GM21528 (cell line): ENCODE measurements at regions not wholly inside any gene's neighbourhood (a gene's known extent, or its start where the extent isn't known, plus 50 kb on each side); places are given as distances from the start of the nearest gene placed in this dataset.
"Not testable (repeated sequence)": the region's sequence is repeated elsewhere in the genome, so short reads cannot be mapped to it uniquely, and the experiment has no call there.

Experiments used
- ATAC-seq: cut with Tn5 transposase; IDR thresholded peaks from one replicate; pipeline ENCODE4 v1.9.1; 2021; ENCODE audit warnings: mild to moderate bottlenecking, moderate library complexity; ENCODE audit not compliant: unreplicated experiment, low FRiP score

- ATAC-seq: no peak
Measured at GRCh38 chr4:189202182-189202868, 738.3 kb upstream of the FRG1 start.

DNA sequence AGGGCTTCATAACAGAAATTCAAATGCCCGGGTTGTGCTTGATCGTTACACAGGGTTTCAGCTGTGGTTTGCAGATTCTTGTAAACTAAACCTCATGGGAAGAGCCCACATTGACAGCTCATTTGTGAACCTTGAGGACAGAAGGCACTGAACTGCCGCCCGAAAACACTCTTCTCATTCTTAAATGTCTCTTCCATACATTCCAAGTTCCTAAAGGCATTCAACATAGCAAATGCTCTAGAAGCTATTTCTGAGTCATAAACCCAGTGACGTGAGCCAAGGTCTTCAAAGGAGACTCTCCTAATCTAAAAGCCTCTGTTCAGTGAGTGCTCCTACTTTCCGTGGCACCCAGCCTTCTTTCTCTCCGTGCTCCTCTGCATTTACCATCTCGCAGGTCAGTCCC lies 737.8 kb upstream of the FRG1 start:
- no peak for ATAC-seq

DNA sequence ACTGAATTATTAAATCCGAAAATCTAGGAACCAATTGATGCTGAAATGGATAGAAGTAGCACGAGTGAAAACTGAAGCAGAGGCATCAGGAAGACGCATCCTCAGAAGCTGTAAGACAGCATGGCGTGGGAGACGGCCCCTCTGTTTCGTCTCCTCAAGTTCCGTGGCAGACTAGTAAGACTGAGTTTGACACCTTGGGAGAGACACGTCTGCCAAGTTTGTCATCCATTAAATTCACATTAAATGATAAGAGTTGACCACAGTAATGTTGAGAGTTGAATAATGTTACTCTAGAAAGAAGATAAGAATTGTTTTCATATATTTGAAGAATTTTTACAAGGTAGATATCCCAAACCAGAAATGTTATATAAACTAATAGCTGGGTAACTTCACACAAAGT lies 736.1 kb upstream of the FRG1 start:
- ATAC-seq: no peak

- no peak for ATAC-seq
Measured at GRCh38 chr4:189206953-189207352, 733.7 kb upstream of the FRG1 start.

GRCh38 chr4:189207872-189208271 lies 732.8 kb upstream of the FRG1 start:
- ATAC-seq: no peak

DNA sequence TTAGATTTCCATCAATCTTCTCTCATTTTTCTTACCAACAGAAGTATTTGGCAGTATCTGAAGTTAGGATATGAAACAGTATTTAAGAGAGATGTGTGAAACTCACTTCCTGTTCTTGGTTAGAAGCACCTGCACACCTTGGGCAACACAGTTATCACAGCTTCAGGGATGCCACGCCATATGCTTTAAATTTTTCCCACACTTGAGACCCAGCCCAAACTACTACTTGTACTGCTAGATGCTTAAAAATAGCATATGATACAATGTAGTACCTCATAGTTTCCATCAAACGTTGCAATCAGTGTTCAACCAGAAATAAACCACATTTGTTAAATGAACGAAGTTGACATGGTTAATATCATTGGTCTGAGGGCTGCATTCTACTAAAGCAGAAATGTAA lies 725.1 kb upstream of the FRG1 start:
- no peak for ATAC-seq

- no peak for ATAC-seq
Measured at GRCh38 chr4:189221691-189222090, 719.0 kb upstream of the FRG1 start.

DNA sequence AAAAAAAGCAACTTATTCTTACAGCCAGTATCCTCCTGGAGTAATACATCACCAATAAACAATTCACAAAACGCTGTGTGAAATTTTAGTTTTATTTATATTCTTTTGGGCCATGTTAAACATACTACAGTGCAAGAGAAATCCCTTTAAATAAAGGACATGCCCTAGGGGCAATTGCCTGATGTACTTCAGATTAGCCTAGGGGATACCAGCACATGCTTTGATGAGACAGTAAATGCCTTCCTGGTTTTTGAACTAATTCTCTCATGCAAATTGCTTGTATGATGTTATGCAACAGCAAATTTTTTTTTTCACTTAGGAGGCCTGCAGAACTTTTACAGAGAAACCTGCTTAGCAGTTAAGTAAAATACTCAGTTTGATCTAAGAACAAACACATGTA lies 711.9 kb upstream of the FRG1 start:
- ATAC-seq: no peak

GRCh38 chr4:189232274-189232673 lies 708.4 kb upstream of the FRG1 start:
- ATAC-seq: no peak

GRCh38 chr4:189233754-189234153 lies 706.9 kb upstream of the FRG1 start:
- ATAC-seq: not testable (repeated sequence)

GRCh38 chr4:189234948-189235347 lies 705.7 kb upstream of the FRG1 start:
- not testable (repeated sequence) for ATAC-seq

- no peak for ATAC-seq
Measured at GRCh38 chr4:189235599-189235998, 705.1 kb upstream of the FRG1 start.

- ATAC-seq: not testable (repeated sequence)
Measured at GRCh38 chr4:189236321-189236720, 704.4 kb upstream of the FRG1 start.

DNA sequence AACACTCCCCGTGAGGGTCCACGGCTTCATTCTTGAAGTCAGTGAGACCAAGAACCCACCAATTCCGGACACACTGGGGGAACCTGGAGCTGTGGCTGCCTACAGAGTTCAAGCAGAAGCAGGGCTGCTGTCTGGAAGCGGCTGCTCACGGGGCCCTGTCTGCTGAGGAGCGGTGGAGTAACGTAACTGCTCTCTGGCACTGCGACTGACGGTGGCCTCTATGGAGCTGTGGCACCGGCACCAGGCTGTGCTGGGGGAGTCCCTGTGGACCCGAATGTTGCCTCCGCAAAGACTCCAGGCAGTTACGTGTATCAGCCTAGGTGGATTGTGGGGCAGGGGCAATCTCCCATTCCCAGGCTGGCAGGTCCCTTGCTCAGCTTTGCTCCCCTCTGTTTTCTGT lies 703.3 kb upstream of the FRG1 start:
- no peak for ATAC-seq

- no peak for ATAC-seq
Measured at GRCh38 chr4:189255636-189256035, 685.0 kb upstream of the FRG1 start.

- ATAC-seq: no peak
Measured at GRCh38 chr4:189261475-189261874, 679.2 kb upstream of the FRG1 start.

DNA sequence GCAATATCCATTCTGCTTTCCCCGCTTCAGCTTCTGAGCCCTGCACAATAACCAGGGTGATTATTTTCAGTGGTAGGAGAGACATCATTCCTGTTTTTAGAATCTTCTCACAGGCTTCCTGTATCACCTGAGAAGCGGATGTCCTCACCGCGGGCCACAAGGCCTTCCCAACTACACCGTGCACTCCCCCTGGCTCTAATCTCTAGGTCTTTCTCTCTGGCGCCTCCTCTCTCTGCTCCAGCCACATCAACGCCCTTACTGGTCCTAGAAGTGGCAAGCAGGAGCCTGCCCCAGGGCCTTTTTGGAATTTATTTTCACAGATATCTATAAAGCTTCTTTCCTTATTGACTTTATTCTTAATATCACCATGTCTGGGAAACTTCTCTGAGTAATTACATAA lies 675.2 kb upstream of the FRG1 start:
- no peak for ATAC-seq

- ATAC-seq: no peak
Measured at GRCh38 chr4:189267312-189267965, 673.2 kb upstream of the FRG1 start.

DNA sequence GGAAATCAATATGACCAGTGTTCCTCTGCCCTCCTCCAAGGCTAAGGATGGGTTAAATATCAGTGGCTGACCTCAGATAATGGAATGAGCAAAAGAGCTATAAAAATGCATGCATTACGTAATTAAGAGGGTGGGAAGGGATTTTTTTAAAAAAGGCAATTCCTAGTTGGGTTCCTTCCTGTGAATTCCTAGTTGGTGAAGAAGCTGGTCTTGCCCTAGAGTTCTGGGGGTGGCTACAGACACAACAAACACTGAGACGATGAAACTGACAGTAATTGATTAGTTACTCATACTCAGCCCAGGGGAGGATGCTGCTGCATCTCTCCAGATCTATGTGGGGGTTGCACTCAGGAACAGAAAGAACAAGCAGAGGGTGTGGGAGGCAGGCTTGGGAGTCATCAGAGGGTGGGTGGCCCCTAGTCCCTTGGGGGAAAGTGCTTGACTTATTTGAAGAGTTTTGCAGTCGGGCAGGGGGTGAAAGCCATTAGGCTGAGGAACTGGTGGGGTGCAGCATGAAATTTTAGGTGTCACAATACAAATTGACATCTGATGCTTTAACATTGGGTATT lies 662.0 kb upstream of the FRG1 start:
- no peak for ATAC-seq

- ATAC-seq: no peak
Measured at GRCh38 chr4:189279188-189279587, 661.5 kb upstream of the FRG1 start.

DNA sequence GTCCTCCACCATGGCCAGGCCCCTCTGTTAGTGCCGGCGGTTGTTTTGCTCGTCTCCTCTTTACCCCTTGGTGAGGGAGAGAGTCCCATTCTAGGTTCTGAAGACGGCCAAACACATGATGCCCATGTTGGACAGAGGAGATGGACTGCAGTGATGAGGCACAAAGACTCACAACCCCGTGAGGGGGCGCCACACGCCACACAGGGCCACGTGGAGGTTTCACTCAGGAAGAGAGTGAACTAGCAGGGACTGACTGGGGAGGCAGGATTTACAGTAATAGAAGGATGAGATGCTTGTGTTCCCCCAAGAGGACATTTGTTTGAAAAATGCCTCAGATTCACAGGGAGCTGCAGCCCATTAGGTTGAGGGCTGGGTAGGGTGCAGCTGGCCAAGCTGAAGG lies 655.3 kb upstream of the FRG1 start:
- no peak for ATAC-seq

GRCh38 chr4:189291939-189292338 lies 648.7 kb upstream of the FRG1 start:
- no peak for ATAC-seq
